ENCODE measurements at regions not wholly inside any gene's neighbourhood (a gene's known extent, or its start where the extent isn't known, plus 50 kb on each side); places are given as distances from the start of the nearest gene placed in this dataset.

- TF ChIP-seq, protein P1, sequence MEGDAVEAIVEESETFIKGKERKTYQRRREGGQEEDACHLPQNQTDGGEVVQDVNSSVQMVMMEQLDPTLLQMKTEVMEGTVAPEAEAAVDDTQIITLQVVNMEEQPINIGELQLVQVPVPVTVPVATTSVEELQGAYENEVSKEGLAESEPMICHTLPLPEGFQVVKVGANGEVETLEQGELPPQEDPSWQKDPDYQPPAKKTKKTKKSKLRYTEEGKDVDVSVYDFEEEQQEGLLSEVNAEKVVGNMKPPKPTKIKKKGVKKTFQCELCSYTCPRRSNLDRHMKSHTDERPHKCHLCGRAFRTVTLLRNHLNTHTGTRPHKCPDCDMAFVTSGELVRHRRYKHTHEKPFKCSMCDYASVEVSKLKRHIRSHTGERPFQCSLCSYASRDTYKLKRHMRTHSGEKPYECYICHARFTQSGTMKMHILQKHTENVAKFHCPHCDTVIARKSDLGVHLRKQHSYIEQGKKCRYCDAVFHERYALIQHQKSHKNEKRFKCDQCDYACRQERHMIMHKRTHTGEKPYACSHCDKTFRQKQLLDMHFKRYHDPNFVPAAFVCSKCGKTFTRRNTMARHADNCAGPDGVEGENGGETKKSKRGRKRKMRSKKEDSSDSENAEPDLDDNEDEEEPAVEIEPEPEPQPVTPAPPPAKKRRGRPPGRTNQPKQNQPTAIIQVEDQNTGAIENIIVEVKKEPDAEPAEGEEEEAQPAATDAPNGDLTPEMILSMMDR (IDR thresholded peaks at IDR 0.05; ENCODE audit: control insufficient read depth, extremely low read depth, insufficient read depth), result no peak
Observed at GRCh38 chr14:62532181-62532580, 513.1 kb downstream of the KCNH5 start.

GRCh38 chr14:62546862-62547474 is 498.3 kb downstream of the KCNH5 start:
- no peak overlapping the region for H3K4me3 ChIP-seq (ENCODE audit: low read depth, low read length)
- TF ChIP-seq, protein P1 (IDR thresholded peaks at IDR 0.05; ENCODE audit: control insufficient read depth, extremely low read depth, insufficient read depth), result no peak
- DNase-seq (ENCODE audit: low read depth), result no peak

More at GRCh38 chr14:62532181-62532580, 513.1 kb downstream of the KCNH5 start:
- no peak overlapping the region for H3K4me3 ChIP-seq (ENCODE audit: low read depth, low read length)
- no peak for DNase-seq (ENCODE audit: low read depth)

DNA sequence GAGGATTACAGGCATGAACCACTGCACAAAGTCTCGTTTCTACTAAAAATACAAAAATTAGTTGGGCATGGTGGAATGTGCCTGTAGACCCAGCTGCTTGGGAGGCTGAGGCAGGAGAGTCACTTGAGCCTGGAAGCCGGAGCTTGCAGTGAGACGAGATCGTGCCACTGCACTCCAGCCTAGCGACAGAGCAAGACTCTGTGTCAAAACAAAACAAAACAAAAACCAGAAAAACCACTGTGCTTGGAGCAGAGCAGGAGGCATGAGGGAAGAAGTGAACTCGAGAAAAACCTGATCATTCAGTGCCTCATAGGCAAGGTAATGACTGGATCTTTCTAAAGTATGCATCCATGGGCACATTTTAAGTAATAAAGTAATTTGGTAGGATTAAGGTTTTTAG is 487.8 kb downstream of the KCNH5 start:
- no peak overlapping the region for H3K4me3 ChIP-seq (ENCODE audit: low read depth, low read length)
- no peak for DNase-seq (ENCODE audit: low read depth)
- TF ChIP-seq, protein P1 (IDR thresholded peaks at IDR 0.05; ENCODE audit: control insufficient read depth, extremely low read depth, insufficient read depth), result no peak

DNA sequence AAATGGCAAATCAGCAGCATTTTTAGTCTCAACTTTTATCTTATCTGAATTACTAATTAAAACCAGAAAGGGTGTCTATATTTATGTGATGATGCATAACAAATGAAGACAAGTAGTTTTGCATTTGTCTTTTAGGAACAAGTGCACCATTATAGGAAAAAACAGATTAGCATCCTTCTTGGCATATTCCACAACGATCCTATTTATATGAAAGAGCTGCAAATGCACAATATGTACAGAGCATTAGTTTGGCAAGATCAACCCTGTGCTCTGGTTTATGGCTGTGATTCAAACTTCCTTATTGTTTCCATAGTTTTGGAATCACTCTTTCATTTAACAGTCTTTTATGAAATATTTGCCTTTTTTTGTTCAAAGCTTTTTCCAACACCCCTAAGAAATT is 486.8 kb downstream of the KCNH5 start:
- DNase-seq (ENCODE audit: low read depth), result no peak
- H3K4me3 ChIP-seq (ENCODE audit: low read depth, low read length), result no peak overlapping the region
- TF ChIP-seq, protein P1 (IDR thresholded peaks at IDR 0.05; ENCODE audit: control insufficient read depth, extremely low read depth, insufficient read depth), result no peak

GRCh38 chr14:62585247-62585646 is 460.0 kb downstream of the KCNH5 start:
- no peak overlapping the region for H3K4me3 ChIP-seq (ENCODE audit: low read depth, low read length)
- TF ChIP-seq, protein P1 (IDR thresholded peaks at IDR 0.05; ENCODE audit: control insufficient read depth, extremely low read depth, insufficient read depth), result no peak
- DNase-seq (ENCODE audit: low read depth), result no peak

DNA sequence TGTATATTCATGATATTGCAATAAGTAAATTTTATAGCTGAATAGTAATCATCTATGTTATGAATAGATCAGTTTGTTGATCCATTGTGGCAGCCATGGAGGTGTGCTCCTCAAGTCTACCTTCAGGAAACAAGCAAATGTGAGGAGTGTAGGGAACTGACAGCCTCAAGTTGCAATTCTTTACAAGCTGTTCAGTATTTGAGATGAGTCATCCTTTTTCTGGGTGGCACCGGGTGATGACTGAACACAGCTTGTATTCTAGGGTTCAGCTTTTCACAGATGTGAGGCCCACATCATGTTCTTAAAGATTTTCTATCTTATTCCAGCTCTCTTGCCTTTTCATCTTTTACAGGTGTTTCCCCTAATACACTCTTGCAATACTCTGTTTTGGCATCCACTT is 452.4 kb downstream of the KCNH5 start:
- TF ChIP-seq, protein P1 (IDR thresholded peaks at IDR 0.05; ENCODE audit: control insufficient read depth, extremely low read depth, insufficient read depth), result no peak
- no peak for DNase-seq (ENCODE audit: low read depth)
- H3K4me3 ChIP-seq (ENCODE audit: low read depth, low read length), result no peak overlapping the region

GRCh38 chr14:62597143-62597542 is 448.1 kb downstream of the KCNH5 start:
- H3K4me3 ChIP-seq (ENCODE audit: low read depth, low read length), result no peak overlapping the region
- DNase-seq (ENCODE audit: low read depth), result no peak
- TF ChIP-seq, protein P1 (IDR thresholded peaks at IDR 0.05; ENCODE audit: control insufficient read depth, extremely low read depth, insufficient read depth), result no peak

Data from LNCaP clone FGC (cell line).